Kidney (tissue), 13 donors: ENCODE measurements at regions not wholly inside any gene's neighbourhood (a gene's known extent, or its start where the extent isn't known, plus 50 kb on each side); places are given as distances from the start of the nearest gene placed in this dataset.

Experiments used
- DNase-seq, 5 donors: peaks; one replicate each; pipeline ENCODE4 v3.0.0-alpha.2; 2013 to 2020
- FAIRE-seq: peaks from 2 replicates; lab custom pipeline; 2012; peaks lifted over from hg19 to GRCh38; lab: Jason Lieb, UNC
- H3K27ac ChIP-seq, 2 donors: one replicate each; pipeline ENCODE4 v1.7.0; 2013; ENCODE audit warnings: low read depth in 2 of 2, low read length in 2 of 2, inconsistent platforms in 1 of 2
- H3K27me3 ChIP-seq: one replicate; pipeline ENCODE4 v1.7.1; 2013; ENCODE audit warnings: low read length, inconsistent platforms; ENCODE audit not compliant: control insufficient read depth, insufficient read depth
- H3K36me3 ChIP-seq, 3 donors: one replicate each; pipeline versions ENCODE4 v1.7.0 to v1.7.1; 2013; ENCODE audit warnings: low read length in 3 of 3, control low read depth in 1 of 3, inconsistent platforms in 1 of 3; ENCODE audit not compliant: insufficient read depth in 3 of 3, control insufficient read depth in 2 of 3
- H3K4me1 ChIP-seq, 3 donors: one replicate each; pipeline versions ENCODE4 v1.7.0 to v1.7.1; 2013; ENCODE audit warnings: low read length in 3 of 3, inconsistent platforms in 1 of 3, low read depth in 1 of 3; ENCODE audit not compliant: control insufficient read depth in 2 of 3, insufficient read depth in 2 of 3
- H3K4me3 ChIP-seq, 3 donors: one replicate each; pipeline versions ENCODE4 v1.7.0 to v1.8.1; 2013; ENCODE audit warnings: low read length in 3 of 3, control low read depth in 1 of 3, inconsistent platforms in 1 of 3
- H3K9ac ChIP-seq, 3 donors: one replicate each; pipeline versions ENCODE4 v1.7.0 to v1.7.1; 2013; ENCODE audit warnings: low read length in 3 of 3, control low read depth in 1 of 3, inconsistent platforms in 1 of 3
- H3K9me3 ChIP-seq, 3 donors: one replicate each; pipeline versions ENCODE4 v1.7.0 to v1.7.1; 2013; ENCODE audit warnings: low read length in 3 of 3, control low read depth in 1 of 3, inconsistent platforms in 1 of 3; ENCODE audit not compliant: control insufficient read depth in 2 of 3, insufficient read depth in 1 of 3
- intact Hi-C: fragments of 100-400 bp; cut with DNase I; formaldehyde crosslinking; loops from one replicate; pipeline ENCODE4 v1.11.1; 2022
- TF ChIP-seq, protein P1 (sequence below): IDR thresholded peaks from 3 replicates; pipeline ENCODE4 v1.5.1; 2012; ENCODE audit warnings: mild to moderate bottlenecking, moderate library complexity, borderline replicate concordance; ENCODE audit not compliant: insufficient read depth; ENCODE audit errors: extremely low read depth
- donor health status: control.
- donor health status: control.
- donor health status: control.
- donor health status: control.
- donor health status: control.
- donor health status: DM: yes; HTN: yes; CAD: no.
- donor health status: Normal renal cell carcinoma (clear cell type).

DNA sequence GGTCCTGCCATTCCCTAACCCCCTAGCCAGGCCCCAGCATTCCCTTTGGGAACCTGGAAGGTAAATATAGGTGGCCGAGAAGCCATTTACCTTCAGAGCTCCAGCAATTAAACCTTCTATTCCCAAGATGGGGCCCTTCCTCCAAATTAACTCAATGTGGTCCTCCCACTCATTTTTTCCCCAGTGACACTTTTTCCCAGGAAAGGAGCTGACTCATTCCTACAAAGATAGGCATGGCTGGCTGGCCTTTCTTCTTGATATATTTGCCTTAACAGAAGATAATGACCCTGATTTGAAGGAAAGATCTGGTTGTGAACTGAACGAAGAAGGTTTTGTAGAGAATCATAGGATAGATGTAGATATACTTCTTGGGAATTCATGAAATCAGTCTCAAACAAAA lies 279.0 kb upstream of the VEPH1 start:
- Histone ChIP-seq H3K9me3 (peaks cover 0 to 6% (median 0%) of the 10 kb centered on the region in 3 donors), H3K4me3 (no peak overlapping the region), H3K27me3 (no peaks in the 10 kb centered on the region), H3K4me1 (no peaks in the 10 kb centered on the region), H3K36me3 (no peaks in the 10 kb centered on the region), H3K9ac (no peak overlapping the region), H3K27ac (no peak overlapping the region)
- FAIRE-seq (no peak), DNase-seq (no peak)
- TF ChIP-seq, protein P1, sequence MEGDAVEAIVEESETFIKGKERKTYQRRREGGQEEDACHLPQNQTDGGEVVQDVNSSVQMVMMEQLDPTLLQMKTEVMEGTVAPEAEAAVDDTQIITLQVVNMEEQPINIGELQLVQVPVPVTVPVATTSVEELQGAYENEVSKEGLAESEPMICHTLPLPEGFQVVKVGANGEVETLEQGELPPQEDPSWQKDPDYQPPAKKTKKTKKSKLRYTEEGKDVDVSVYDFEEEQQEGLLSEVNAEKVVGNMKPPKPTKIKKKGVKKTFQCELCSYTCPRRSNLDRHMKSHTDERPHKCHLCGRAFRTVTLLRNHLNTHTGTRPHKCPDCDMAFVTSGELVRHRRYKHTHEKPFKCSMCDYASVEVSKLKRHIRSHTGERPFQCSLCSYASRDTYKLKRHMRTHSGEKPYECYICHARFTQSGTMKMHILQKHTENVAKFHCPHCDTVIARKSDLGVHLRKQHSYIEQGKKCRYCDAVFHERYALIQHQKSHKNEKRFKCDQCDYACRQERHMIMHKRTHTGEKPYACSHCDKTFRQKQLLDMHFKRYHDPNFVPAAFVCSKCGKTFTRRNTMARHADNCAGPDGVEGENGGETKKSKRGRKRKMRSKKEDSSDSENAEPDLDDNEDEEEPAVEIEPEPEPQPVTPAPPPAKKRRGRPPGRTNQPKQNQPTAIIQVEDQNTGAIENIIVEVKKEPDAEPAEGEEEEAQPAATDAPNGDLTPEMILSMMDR, result no peak
- intact Hi-C loops, result no loop called here

DNA sequence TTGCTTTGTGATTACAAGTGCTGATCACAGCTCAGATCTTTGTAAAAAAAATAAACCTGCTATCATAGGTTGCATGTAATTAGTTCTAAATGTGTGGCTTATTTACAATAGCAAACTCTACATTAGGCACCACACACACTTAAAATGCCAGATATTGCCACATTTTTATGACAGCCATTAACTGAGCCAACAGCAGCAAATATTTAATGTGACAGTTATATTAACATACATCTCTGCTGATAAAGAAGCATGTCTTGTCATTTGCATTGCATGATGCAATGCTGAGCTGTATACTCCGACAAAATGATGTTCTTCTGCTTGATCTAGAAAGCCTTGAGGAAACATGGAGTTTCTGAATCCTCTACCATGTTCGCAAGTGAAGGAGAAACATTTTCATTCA lies 273.6 kb upstream of the VEPH1 start:
- Histone ChIP-seq H3K4me1 (no peaks in the 10 kb centered on the region), H3K4me3 (no peak overlapping the region), H3K36me3 (no peaks in the 10 kb centered on the region), H3K9ac (no peak overlapping the region), H3K27me3 (no peaks in the 10 kb centered on the region), H3K27ac (no peak overlapping the region), H3K9me3 (peaks cover 0 to 3% (median 0%) of the 10 kb centered on the region in 3 donors)
- no peak for FAIRE-seq
- no peak for DNase-seq
- TF ChIP-seq, protein P1, result no peak
- intact Hi-C loops, result no loop called here

DNA sequence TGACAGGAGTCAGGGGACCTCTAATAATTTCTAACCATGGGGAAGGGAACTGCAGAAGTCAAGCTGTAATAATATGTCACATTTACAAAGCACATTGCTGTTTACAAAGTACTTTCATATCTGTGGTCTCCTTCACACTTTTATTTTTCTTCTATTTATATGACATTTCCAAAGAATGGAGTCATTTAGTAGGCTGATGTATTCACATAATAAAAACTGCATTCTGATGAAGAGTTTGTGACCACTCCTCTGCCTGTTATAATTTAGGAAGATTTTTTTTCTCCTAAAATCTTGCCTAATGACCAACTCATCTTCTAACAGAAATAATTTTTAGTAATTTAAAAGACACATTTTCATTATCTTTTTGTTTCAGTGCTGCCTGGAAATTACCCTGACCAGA lies 272.2 kb upstream of the VEPH1 start:
- DNase-seq (no peak), FAIRE-seq (no peak)
- Histone ChIP-seq H3K36me3 (no peaks in the 10 kb centered on the region), H3K27me3 (no peaks in the 10 kb centered on the region), H3K27ac (no peak overlapping the region), H3K9ac (no peak overlapping the region), H3K4me3 (no peak overlapping the region), H3K4me1 (no peaks in the 10 kb centered on the region), H3K9me3 (peaks cover 0 to 3% (median 0%) of the 10 kb centered on the region in 3 donors)
- TF ChIP-seq, protein P1, result no peak
- intact Hi-C loops, result no loop called here

DNA sequence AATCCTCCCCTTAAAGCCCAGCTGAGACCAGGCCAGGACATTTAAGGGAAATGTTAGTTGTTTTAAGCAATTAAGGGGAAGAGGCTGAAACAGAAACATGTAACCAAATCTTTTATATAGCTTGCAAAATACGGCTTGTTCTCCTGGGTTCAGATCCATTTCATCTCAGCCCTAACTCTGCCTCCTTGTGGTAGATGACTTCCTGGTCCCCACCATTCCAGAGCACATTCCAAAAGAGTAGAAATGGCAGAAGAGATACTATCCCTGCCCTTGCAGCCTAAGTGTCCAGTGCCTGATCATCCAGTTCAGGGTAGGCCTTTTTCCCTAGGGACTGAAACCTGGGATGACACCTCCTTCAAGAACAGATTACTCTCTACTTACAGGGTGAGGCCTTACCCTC lies 266.2 kb upstream of the VEPH1 start:
- H3K4me1 ChIP-seq, result no peaks in the 10 kb centered on the region
- H3K27me3 ChIP-seq, result no peaks in the 10 kb centered on the region
- no peak overlapping the region for H3K27ac ChIP-seq
- H3K9ac ChIP-seq, result no peak overlapping the region
- TF ChIP-seq, protein P1, result no peak
- H3K4me3 ChIP-seq, result no peak overlapping the region
- FAIRE-seq (no peak), DNase-seq (no peak)
- H3K36me3 ChIP-seq, result no peaks in the 10 kb centered on the region
- intact Hi-C loops, result no loop called here
- no peaks in the 10 kb centered on the region for H3K9me3 ChIP-seq
